GM19324 (cell line): ENCODE measurements at regions not wholly inside any gene's neighbourhood (a gene's known extent, or its start where the extent isn't known, plus 50 kb on each side); places are given as distances from the start of the nearest gene placed in this dataset.
"Not testable (repeated sequence)": the region's sequence is repeated elsewhere in the genome, so short reads cannot be mapped to it uniquely, and the experiment has no call there.

Experiments used
- ATAC-seq: cut with Tn5 transposase; IDR thresholded peaks from one replicate; pipeline ENCODE4 v1.9.1; 2021; ENCODE audit warnings: mild to moderate bottlenecking, moderate library complexity; ENCODE audit not compliant: unreplicated experiment, low FRiP score

DNA sequence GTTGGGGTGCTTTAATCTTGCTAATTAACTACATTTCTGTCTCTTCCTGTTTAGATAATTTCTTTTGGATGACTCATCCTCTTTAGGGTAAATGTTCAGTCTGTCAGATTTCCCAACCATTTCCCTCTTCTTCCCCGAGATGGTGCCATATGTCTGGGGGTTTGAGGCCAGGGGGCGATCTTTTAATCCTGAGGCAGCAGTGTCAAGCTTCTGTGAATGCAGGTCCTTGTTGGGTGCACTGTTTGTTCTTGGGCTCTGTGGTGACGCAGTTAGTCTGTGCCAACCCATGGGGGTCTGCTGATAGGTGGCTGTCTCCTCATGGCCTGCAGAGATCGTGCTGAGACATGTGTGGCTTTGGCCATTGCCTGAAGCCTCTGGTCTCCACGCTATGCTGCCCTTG lies 420.4 kb downstream of the NDFIP2 start:
- no peak for ATAC-seq

- no peak for ATAC-seq
These were observed 419.4 kb downstream of the NDFIP2 start for GRCh38 chr13:79900356-79900755.

- ATAC-seq, result no peak
These were observed 418.0 kb downstream of the NDFIP2 start for GRCh38 chr13:79898996-79899395.

- no peak for ATAC-seq
These were observed 417.4 kb downstream of the NDFIP2 start for GRCh38 chr13:79898202-79898826.

DNA sequence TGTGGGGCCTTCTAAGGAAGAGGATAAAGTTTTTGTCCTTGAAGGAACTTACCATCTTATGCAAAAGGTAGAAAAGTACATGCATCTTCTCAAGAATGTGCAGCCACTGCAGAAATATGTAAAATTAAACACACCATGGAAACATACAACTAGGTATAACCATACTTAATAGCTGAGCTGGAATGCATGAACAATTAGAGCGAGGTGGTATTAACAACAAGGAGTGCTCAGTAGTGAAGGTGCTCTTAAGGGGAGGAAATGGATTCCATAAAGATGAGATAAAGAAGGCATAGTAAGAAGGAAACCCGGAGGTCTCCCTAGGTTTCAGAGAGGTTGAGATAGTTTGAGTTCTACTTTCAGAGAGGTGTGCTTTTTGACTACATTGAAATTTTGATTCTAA lies 415.9 kb downstream of the NDFIP2 start:
- no peak for ATAC-seq

DNA sequence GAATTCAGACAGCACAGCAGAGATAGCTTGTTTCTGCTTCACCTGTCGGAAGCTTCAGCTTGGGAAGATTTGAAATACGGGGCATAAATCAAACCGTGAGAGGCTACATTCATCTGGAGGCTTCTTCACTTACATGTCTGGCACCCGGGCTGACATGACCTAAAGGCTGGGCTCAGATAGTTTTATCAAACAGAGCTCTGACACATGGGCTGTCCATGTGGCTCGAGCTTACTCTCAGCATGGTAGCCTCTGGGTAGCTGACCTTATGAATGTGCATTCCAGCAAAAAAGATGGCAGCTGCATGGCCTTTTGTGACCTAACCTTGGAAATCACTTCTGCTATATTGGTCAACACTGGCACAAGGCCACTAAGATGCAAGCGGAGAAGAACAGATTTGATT lies 414.5 kb downstream of the NDFIP2 start:
- ATAC-seq, result no peak

- not testable (repeated sequence) for ATAC-seq
These were observed 406.3 kb downstream of the NDFIP2 start for GRCh38 chr13:79887278-79887677.

GRCh38 chr13:79886601-79887000 lies 405.6 kb downstream of the NDFIP2 start:
- no peak for ATAC-seq

DNA sequence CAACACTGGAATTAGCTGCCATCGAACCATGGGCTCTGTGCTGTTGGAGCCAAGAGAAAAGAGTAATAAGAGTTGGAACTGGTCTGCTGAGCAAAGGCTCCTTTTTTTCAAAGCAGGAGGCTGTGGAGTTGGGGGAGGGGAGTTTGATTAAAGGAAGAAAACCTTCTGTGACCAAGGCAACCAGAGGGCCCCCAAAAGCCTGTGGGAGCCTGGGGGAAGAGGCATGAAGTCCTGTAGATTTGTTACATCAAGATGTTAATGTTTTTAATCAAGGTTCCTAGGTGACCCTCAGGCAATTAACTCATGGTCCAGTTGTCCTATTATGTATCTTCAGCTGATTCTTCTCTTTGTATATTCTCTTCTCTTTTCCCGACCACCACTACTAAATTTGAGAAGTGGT lies 403.9 kb downstream of the NDFIP2 start:
- no peak for ATAC-seq

GRCh38 chr13:79883216-79883615 lies 402.3 kb downstream of the NDFIP2 start:
- no peak for ATAC-seq

DNA sequence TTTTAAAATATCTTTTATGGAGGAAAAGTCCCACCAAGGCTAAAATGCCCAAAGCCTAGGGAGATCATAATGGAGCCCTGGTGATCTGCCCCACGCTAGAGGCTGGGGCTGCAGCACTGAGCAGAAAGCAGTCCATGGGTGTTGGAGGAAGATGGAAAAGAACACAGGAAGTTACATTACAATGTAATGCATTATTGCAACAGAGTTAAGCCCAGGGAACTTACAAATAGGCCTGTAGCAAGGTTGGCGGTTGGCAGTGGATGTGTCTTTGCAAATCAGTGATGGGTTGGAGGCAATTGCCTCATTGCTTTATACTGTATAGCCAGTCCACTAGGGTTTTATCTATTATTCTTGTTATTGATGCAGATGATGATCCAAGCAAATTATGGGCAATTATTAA lies 399.9 kb downstream of the NDFIP2 start:
- no peak for ATAC-seq

GRCh38 chr13:79874396-79875360 lies 393.7 kb downstream of the NDFIP2 start:
- no peak for ATAC-seq

DNA sequence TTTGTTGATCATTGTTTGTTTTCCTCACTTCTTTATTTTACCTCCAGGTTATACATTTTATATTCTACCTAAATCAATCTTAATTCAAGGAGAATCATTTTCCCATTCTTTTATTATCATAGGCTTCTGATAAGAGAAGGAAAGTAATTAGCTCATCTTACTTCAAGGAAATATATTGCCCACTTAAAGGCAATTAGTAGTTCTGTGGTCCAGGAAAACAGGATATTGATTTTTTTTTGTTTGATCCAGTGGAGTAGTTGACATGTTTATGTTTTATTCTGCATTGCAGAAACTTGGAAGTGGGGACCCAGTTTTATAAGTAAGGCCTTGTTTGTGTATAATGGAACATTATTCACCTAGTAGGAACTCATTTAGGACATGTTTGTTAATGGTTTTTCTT lies 390.6 kb downstream of the NDFIP2 start:
- no peak for ATAC-seq

DNA sequence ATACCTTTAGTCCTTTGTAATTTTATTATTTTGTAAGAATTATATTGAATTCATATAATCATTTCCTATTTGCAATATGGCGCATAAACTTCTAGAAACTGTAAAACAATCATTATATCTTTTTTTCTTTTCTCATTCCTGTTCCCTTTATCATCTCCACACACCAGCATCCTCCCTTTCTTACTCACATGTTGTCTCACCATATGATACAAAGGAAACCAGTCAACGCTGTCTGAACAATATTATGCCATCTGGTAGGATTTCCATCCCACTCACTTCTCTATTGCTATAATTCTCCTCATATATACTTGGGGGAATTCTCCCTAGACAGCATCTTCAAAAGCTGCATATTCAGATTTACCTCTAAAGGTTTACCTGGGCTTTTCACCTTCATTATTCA lies 389.8 kb downstream of the NDFIP2 start:
- no peak for ATAC-seq

DNA sequence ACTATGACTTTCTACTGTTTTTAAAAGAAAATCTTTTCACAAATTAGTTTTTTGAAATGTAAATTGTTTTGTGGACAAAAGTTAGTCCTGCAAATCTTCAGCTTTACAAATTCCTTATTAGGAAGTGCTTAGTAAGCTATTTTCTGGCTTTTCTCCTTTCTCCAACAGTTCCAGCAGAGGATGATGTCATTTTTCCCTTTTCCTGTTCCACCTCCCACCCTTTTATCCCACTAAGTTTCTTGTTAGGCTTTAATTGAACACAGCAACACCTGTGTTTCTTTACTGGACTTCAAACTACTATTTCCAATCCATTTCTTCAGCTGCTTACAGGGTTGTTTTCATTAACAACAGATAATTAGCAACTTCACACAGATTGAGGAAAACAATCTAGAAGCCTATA lies 389.2 kb downstream of the NDFIP2 start:
- ATAC-seq, result no peak

- ATAC-seq, result no peak
These were observed 388.4 kb downstream of the NDFIP2 start for GRCh38 chr13:79869326-79869725.

- no peak for ATAC-seq
These were observed 386.3 kb downstream of the NDFIP2 start for GRCh38 chr13:79867254-79867653.

DNA sequence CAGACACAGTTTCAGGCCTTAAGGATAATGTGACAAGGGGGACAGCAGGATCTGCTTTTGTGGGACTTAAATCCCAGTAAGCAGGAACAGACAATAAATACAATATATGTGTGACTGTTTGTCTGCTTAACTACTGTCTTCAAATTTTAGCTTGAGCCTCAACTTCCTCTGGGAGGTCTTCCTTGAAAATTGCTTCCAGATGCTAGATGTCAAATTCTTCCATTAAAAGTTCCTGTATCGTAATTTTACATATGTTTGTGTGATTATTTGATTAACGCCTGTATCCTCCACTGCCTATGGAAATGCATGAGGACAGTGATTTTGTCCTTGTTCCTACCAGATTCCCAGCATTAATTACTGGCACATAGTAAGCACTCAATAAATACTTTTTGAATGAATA lies 385.5 kb downstream of the NDFIP2 start:
- no peak for ATAC-seq

- no peak for ATAC-seq
These were observed 381.6 kb downstream of the NDFIP2 start for GRCh38 chr13:79862515-79862914.

- no peak for ATAC-seq
These were observed 380.8 kb downstream of the NDFIP2 start for GRCh38 chr13:79861731-79862130.

- ATAC-seq, result no peak
These were observed 379.8 kb downstream of the NDFIP2 start for GRCh38 chr13:79860791-79861190.

DNA sequence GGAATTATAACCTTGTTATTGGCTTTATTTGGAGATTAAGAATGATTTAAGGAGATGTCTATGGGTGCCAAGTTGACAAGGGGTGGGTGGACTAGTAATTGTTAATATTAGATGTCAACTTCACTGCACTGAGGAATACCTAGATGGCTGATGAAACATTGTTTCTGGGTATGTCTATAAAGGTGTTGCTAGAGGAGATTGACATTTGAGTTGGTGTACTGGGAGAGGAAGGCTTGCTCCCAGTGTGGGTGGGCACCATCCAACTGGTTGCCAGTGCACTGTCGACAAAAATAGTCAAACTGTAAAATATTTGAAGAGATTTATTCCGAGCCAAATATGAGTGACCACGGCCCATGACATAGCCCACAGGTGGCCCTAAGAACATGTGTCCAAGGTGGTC lies 378.8 kb downstream of the NDFIP2 start:
- no peak for ATAC-seq
